Loucy (cell line): ENCODE measurements at regions not wholly inside any gene's neighbourhood (a gene's known extent, or its start where the extent isn't known, plus 50 kb on each side); places are given as distances from the start of the nearest gene placed in this dataset.

ENCODE experiments used
- H2AFZ ChIP-seq: fragments of 200-600 bp; sonication (generic); 2 replicates; pipeline ENCODE4 v1.6.0; 2016; ENCODE audit warnings: antibody characterized with exemption, mild to moderate bottlenecking, low read length, moderate library complexity
- H3F3A ChIP-seq: fragments of 200-600 bp; 2 replicates; pipeline ENCODE4 v1.6.0; 2016; ENCODE audit warnings: antibody characterized with exemption, low read depth, mild to moderate bottlenecking
- H3K27me3 ChIP-seq: fragments of 200-600 bp; sonication (generic); 2 replicates; pipeline ENCODE4 v1.6.1; 2014; ENCODE audit warnings: low read length, mild to moderate bottlenecking; ENCODE audit not compliant: insufficient read depth, poor library complexity, severe bottlenecking
- H3K36me3 ChIP-seq: fragments of 200-600 bp; sonication (generic); 2 replicates; pipeline ENCODE4 v1.6.1; 2016; ENCODE audit warnings: low read length; ENCODE audit not compliant: insufficient read depth
- H3K4me1 ChIP-seq: fragments of 200-600 bp; sonication (generic); 2 replicates; pipeline ENCODE4 v1.5.1; 2014; ENCODE audit warnings: low read length, mild to moderate bottlenecking; ENCODE audit not compliant: insufficient read depth, poor library complexity, severe bottlenecking
- H3K4me2 ChIP-seq: fragments of 200-600 bp; sonication (generic); 2 replicates; pipeline ENCODE4 v1.6.0; 2014; ENCODE audit warnings: antibody characterized with exemption, low read length, low read depth, mild to moderate bottlenecking; ENCODE audit not compliant: poor library complexity, severe bottlenecking
- H3K4me3 ChIP-seq: fragments of 200-600 bp; sonication (generic); 2 replicates; pipeline ENCODE4 v1.5.1; 2014; ENCODE audit warnings: low read length, mild to moderate bottlenecking, mixed read lengths; ENCODE audit not compliant: poor library complexity, severe bottlenecking
- H3K79me2 ChIP-seq: fragments of 200-600 bp; sonication (generic); 2 replicates; pipeline ENCODE4 v1.6.1; 2014; ENCODE audit warnings: low read length; ENCODE audit not compliant: insufficient read depth
- H3K9ac ChIP-seq: fragments of 200-600 bp; sonication (generic); 2 replicates; pipeline ENCODE4 v1.6.0; 2014; ENCODE audit warnings: mild to moderate bottlenecking, low read depth, low read length, moderate library complexity; ENCODE audit not compliant: poor library complexity, severe bottlenecking
- H3K9me2 ChIP-seq: fragments of 200-600 bp; sonication (generic); replicated peaks from 2 replicates; pipeline ENCODE4 v1.6.1; 2016; ENCODE audit warnings: low read depth, low read length, mixed read lengths
- H3K9me3 ChIP-seq: fragments of 200-600 bp; sonication (generic); 2 replicates; pipeline ENCODE4 v1.6.1; 2014; ENCODE audit warnings: mild to moderate bottlenecking, antibody characterized with exemption, low read length, low read depth; ENCODE audit not compliant: insufficient read depth
- H4K20me1 ChIP-seq: fragments of 200-600 bp; sonication (generic); 2 replicates; pipeline ENCODE4 v1.6.0; 2014; ENCODE audit warnings: antibody characterized with exemption, low read length, mild to moderate bottlenecking; ENCODE audit not compliant: insufficient read depth, poor library complexity, severe bottlenecking
- EZH2phosphoT487 ChIP-seq: fragments of 200-600 bp; IDR thresholded peaks from 2 replicates; pipeline ENCODE4 v1.6.1; 2018; ENCODE audit warnings: antibody characterized with exemption, mild to moderate bottlenecking, moderate library complexity, borderline replicate concordance
- TF ChIP-seq, protein P1 (sequence below): fragments of 200-600 bp; sonication (generic); conservative IDR thresholded peaks from 2 replicates; pipeline ENCODE4 v1.5.1; 2014; ENCODE audit warnings: mild to moderate bottlenecking, antibody characterized with exemption, low read length

DNA sequence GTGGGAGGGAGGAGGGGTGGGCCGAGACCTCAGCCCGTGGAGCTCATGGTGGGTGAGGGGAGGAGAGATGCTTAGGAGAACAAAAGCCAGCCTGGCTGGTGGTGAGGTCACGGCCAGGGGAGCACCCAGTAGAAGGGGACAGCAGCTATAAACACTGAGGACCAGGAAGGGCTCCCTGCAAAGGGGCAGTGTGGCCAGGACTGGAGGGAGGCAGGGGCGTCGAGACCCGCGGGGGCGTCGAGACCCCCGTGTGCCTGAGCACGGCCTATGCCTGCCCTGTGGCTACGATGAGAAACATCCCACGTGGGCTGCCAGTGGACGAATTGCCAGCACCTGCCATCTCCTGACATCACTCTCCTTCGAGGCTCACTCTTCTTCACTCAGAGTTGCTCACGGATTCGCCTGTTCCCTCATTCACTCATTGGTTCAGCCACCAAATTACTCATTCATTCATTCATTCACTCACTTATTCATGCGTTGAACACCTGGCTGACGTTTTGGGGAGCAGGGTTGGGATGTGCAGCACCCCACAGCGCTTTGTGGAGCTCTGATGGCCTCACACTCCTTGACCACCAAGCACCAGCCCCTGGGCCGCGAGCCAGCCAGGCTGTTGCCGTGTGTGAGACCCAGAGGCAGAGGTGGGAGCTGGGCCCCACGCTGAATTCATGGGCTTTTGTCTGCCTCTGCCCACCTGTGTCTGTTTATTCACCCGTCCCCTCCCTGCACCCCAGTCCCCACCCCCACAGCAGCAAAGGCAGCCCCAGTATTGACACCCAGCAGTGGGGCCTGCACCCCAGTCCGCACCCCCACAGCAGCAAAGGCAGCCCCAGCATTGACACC lies 61.2 kb upstream of the BHLHE23 start:
- H3K4me2 ChIP-seq = no peak overlapping the region
- H4K20me1 ChIP-seq = no peaks in the 10 kb centered on the region
- TF ChIP-seq, protein P1, sequence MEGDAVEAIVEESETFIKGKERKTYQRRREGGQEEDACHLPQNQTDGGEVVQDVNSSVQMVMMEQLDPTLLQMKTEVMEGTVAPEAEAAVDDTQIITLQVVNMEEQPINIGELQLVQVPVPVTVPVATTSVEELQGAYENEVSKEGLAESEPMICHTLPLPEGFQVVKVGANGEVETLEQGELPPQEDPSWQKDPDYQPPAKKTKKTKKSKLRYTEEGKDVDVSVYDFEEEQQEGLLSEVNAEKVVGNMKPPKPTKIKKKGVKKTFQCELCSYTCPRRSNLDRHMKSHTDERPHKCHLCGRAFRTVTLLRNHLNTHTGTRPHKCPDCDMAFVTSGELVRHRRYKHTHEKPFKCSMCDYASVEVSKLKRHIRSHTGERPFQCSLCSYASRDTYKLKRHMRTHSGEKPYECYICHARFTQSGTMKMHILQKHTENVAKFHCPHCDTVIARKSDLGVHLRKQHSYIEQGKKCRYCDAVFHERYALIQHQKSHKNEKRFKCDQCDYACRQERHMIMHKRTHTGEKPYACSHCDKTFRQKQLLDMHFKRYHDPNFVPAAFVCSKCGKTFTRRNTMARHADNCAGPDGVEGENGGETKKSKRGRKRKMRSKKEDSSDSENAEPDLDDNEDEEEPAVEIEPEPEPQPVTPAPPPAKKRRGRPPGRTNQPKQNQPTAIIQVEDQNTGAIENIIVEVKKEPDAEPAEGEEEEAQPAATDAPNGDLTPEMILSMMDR = no peak
- no peak for TF ChIP-seq EZH2phosphoT487
- H2AFZ ChIP-seq = no peak overlapping the region
- H3K36me3 ChIP-seq = no peaks in the 10 kb centered on the region
- H3K9me3 ChIP-seq = no peaks in the 10 kb centered on the region; the same call in 1 of the 2 replicates
- no peaks in the 10 kb centered on the region for H3K9me2 ChIP-seq
- no peak overlapping the region for H3K9ac ChIP-seq
- no peaks in the 10 kb centered on the region for H3K27me3 ChIP-seq
- H3K4me1 ChIP-seq = no peaks in the 10 kb centered on the region
- H3K4me3 ChIP-seq = no peak overlapping the region
- no peaks in the 10 kb centered on the region for H3F3A ChIP-seq
- H3K79me2 ChIP-seq = no peaks in the 10 kb centered on the region

DNA sequence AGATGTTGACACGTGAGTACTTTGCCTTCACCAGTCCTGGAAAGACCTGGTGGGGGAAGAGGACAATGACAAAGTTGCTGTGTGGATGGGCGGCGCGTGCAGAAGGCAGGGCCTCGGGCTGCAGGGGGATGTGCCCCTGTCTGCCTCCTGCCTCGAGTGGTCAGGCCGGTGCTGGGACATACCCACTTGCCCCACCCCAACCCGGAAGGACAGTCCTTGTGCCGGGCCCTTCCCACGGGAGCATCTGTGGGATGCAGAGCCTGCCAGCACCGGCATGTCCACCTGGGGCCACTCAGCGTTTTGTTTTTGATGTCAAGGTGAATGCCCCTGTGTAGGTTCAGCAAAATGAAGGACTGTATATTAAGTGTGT lies 60.5 kb upstream of the BHLHE23 start:
- H3K36me3 ChIP-seq = no peaks in the 10 kb centered on the region
- H3K27me3 ChIP-seq = no peaks in the 10 kb centered on the region
- no peaks in the 10 kb centered on the region for H4K20me1 ChIP-seq
- no peak overlapping the region for H3K4me2 ChIP-seq
- H3K9ac ChIP-seq = no peak overlapping the region
- no peaks in the 10 kb centered on the region for H3K79me2 ChIP-seq
- no peak overlapping the region for H2AFZ ChIP-seq
- no peaks in the 10 kb centered on the region for H3F3A ChIP-seq
- no peaks in the 10 kb centered on the region for H3K9me2 ChIP-seq
- H3K4me3 ChIP-seq = no peak overlapping the region
- no peaks in the 10 kb centered on the region for H3K4me1 ChIP-seq
- H3K9me3 ChIP-seq = no peaks in the 10 kb centered on the region; the same call in 1 of the 2 replicates
- TF ChIP-seq EZH2phosphoT487 = no peak
- TF ChIP-seq, protein P1 = no peak

DNA sequence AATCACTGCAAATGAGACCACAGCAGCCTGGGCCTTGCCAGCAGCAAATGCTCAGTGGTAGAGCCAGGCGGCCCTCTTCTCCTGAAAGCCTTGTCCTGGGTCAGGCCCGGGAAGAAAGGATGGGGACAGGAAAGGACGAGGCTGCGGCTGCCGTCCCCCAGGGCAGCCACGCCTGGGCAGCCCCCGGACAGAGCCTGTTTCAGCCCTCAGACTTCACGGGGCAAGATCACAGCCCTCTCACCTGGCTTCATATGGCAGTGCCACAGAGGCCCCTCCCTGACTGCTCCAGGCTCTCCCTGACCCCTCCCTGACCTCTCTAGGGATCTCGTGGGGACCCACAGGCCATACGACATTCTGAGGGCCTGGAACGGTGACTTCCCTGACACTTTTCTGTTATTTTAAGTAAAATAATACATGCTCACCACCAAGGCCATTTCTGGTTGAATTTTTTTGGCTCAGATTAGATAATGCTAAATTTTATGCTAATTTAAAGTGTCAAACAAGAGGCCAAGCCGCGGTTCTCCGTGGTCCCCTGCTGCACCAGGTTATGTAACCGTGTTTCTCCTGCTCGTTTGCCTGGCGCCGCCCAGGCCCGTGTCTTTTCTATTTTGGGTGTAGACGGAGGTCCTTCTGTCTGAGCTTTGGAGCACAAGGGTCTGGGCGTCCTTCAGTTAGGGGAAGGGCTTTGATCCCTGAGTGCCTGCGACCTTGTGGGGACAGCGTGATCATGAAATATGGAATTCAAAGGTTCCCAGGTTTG lies 59.9 kb upstream of the BHLHE23 start:
- H2AFZ ChIP-seq = no peak overlapping the region
- H3K4me1 ChIP-seq = no peaks in the 10 kb centered on the region
- H3K36me3 ChIP-seq = no peaks in the 10 kb centered on the region
- no peak for TF ChIP-seq EZH2phosphoT487
- TF ChIP-seq, protein P1 = no peak
- H3K9me3 ChIP-seq = no peaks in the 10 kb centered on the region; the same call in 1 of the 2 replicates
- H3K9me2 ChIP-seq = no peaks in the 10 kb centered on the region
- H3K9ac ChIP-seq = no peak overlapping the region
- no peaks in the 10 kb centered on the region for H3F3A ChIP-seq
- H3K4me3 ChIP-seq = no peak overlapping the region
- H4K20me1 ChIP-seq = no peaks in the 10 kb centered on the region
- H3K27me3 ChIP-seq = no peaks in the 10 kb centered on the region
- H3K4me2 ChIP-seq = no peak overlapping the region
- no peaks in the 10 kb centered on the region for H3K79me2 ChIP-seq
